B cell (primary cell): ENCODE measurements at regions not wholly inside any gene's neighbourhood (a gene's known extent, or its start where the extent isn't known, plus 50 kb on each side); places are given as distances from the start of the nearest gene placed in this dataset.

Experiments
- ATAC-seq: fragments of 200-7000 bp; cut with Tn5 transposase; one replicate; pipeline ENCODE4 v1.10.0; 2021; ENCODE audit warnings: low read depth, mild to moderate bottlenecking, moderate number of reproducible peaks, moderate library complexity
- CTCF ChIA-PET: fragments of 350-600 bp; sonication (Branson Sonifier 250); formaldehyde crosslinking; loops from one replicate; lab custom pipeline; 2021; ENCODE audit warnings: antibody characterized with exemption, inconsistent platforms; lab: Charles Lee
- POLR2A ChIA-PET: fragments of 350-600 bp; sonication (Branson Sonifier 250); formaldehyde crosslinking; loops from one replicate; lab custom pipeline; 2021; ENCODE audit warnings: antibody characterized with exemption; lab: Charles Lee
- DNase-seq: peaks from one replicate; pipeline ENCODE4 v3.0.0; 2013
- H2AFZ ChIP-seq: 2 replicates; pipeline ENCODE4 v1.6.1; 2012; ENCODE audit warnings: mild to moderate bottlenecking, low read depth, low read length; ENCODE audit not compliant: insufficient read depth, poor library complexity, severe bottlenecking
- H3K27ac ChIP-seq, 2 donors: 1 replicate in 1 of 2; 2 replicates in 1 of 2; pipeline ENCODE4 v1.5.1; 2012 to 2013; ENCODE audit warnings: low read length in 2 of 2, mild to moderate bottlenecking in 2 of 2, moderate library complexity in 1 of 2
- H3K27me3 ChIP-seq, 4 experiments: fragments of 200-600 bp in 1 of 4; sonication (generic) in 1 of 4; replicated peaks in 1 of 4; 1 replicate in 2 of 4; 2 replicates in 2 of 4; pipeline versions ENCODE4 v1.6.1 to v1.7.0; 2013 to 2016; ENCODE audit warnings: low read length in 3 of 4, mild to moderate bottlenecking in 2 of 4, mixed read lengths in 1 of 4, moderate library complexity in 1 of 4; ENCODE audit not compliant: insufficient read depth in 4 of 4, control insufficient read depth in 3 of 4; ENCODE audit errors: control extremely low read depth in 1 of 4
- H3K36me3 ChIP-seq, 2 experiments: replicated peaks in 1 of 2; 1 replicate in 1 of 2; 2 replicates in 1 of 2; pipeline versions ENCODE4 v1.6.1 to v1.7.1; 2013; ENCODE audit warnings: low read length in 1 of 2; ENCODE audit not compliant: insufficient read depth in 2 of 2, control insufficient read depth in 1 of 2; ENCODE audit errors: control extremely low read depth in 1 of 2, extremely low read depth in 1 of 2
- H3K4me1 ChIP-seq, 2 donors: fragments of 200-600 bp in 1 of 2; sonication (generic) in 1 of 2; 1 replicate in 1 of 2; 2 replicates in 1 of 2; pipeline versions ENCODE4 v1.5.1 to v1.6.1; 2013 to 2017; ENCODE audit warnings: low read length in 2 of 2; ENCODE audit not compliant: control insufficient read depth in 2 of 2, insufficient read depth in 2 of 2
- H3K4me2 ChIP-seq: replicated peaks from 2 replicates; pipeline ENCODE3; 2012; ENCODE audit warnings: mild to moderate bottlenecking, low read depth, low read length; ENCODE audit not compliant: poor library complexity, severe bottlenecking
- H3K4me3 ChIP-seq, 5 experiments: fragments of 200-600 bp in 1 of 5; sonication (generic) in 1 of 5; 1 replicate in 3 of 5; 2 replicates in 2 of 5; pipeline versions ENCODE4 v1.5.1 to v1.7.0; 2011 to 2016; ENCODE audit warnings: low read length in 4 of 5, mild to moderate bottlenecking in 4 of 5, low read depth in 2 of 5, control low read depth in 1 of 5, moderate library complexity in 1 of 5; ENCODE audit not compliant: insufficient read depth in 1 of 5; ENCODE audit errors: control extremely low read depth in 1 of 5, extremely low read depth in 1 of 5
- H3K79me2 ChIP-seq: fragments of 200-600 bp; sonication (generic); one replicate; pipeline ENCODE4 v1.6.0; 2016; ENCODE audit warnings: low read length; ENCODE audit not compliant: control insufficient read depth, insufficient read depth
- H3K9ac ChIP-seq: fragments of 200-600 bp; sonication (generic); 2 replicates; pipeline ENCODE4 v1.6.1; 2017; ENCODE audit warnings: mild to moderate bottlenecking, low read length, moderate library complexity
- H3K9me3 ChIP-seq, 3 donors: one replicate each; pipeline versions ENCODE4 v1.6.1 to v1.7.1; 2013; ENCODE audit warnings: low read length in 2 of 3; ENCODE audit not compliant: control insufficient read depth in 2 of 3, insufficient read depth in 1 of 3; ENCODE audit errors: control extremely low read depth in 1 of 3
- H4K20me1 ChIP-seq: 2 replicates; pipeline ENCODE4 v1.6.0; 2012; ENCODE audit warnings: mild to moderate bottlenecking, low read length; ENCODE audit not compliant: insufficient read depth, control insufficient read depth, poor library complexity, severe bottlenecking
- H3K27ac Mint-ChIP-seq: one replicate; pipeline ENCODE4 v1.8.0; 2021; ENCODE audit warnings: mixed read lengths
- H3K27me3 Mint-ChIP-seq: one replicate; pipeline ENCODE4 v1.8.0; 2021; ENCODE audit warnings: mixed read lengths
- H3K4me1 Mint-ChIP-seq: one replicate; pipeline ENCODE4 v1.8.0; 2021; ENCODE audit warnings: mixed read lengths
- H3K4me3 Mint-ChIP-seq: one replicate; pipeline ENCODE4 v1.8.0; 2021; ENCODE audit warnings: mixed read lengths
- H3K9me3 Mint-ChIP-seq: one replicate; pipeline ENCODE4 v1.8.0; 2022; ENCODE audit warnings: mixed read lengths; ENCODE audit not compliant: insufficient read depth
- EZH2 ChIP-seq: IDR thresholded peaks from 2 replicates; pipeline ENCODE4 v1.6.1; 2012; ENCODE audit warnings: borderline replicate concordance, low read depth, mild to moderate bottlenecking, moderate library complexity, low read length; ENCODE audit not compliant: insufficient read depth, poor library complexity, severe bottlenecking
- whole genome bisulfite sequencing: methylation state at CpG from one replicate; pipeline ENCODE4 v1.1.5; 2013; ENCODE audit warnings: missing lambda C conversion rate; ENCODE audit not compliant: insufficient coverage; 5-methylcytosine and 5-hydroxymethylcytosine counted together
- intact Hi-C: fragments of 100-400 bp; cut with micrococcal nuclease; formaldehyde crosslinking; loops from one replicate; pipeline ENCODE4 v1.10.0; 2022
- TF ChIP-seq, protein P1 (sequence below): fragments of 200-600 bp; IDR thresholded peaks from one replicate; pipeline ENCODE4 v1.8.0; 2022; ENCODE audit warnings: antibody characterized with exemption, mild to moderate bottlenecking

DNA sequence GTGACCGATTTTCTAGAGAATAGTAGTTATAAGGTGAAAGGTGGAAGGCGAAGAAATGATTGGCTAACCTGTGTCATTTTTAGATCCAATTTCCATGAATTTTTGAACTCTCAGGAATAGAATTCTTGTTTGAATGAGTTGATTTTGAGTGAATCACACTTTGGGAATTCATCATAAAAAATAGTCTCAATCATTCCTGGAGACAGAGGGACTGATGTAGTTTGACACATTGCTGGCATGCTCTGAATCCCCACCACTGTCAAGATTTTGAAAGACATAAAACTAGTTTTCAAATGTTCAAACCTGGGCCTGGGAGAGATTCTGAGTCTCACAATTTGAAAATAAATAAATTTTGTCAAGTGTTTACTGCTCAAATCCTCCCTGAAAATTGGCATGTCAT is 861.4 kb upstream of the RAG2 start:
- intact Hi-C loops: no loop called here
- no peak overlapping the region for H3K27ac Mint-ChIP-seq
- H3K4me3 Mint-ChIP-seq: no peak overlapping the region
- Histone ChIP-seq H3K9ac (no peak overlapping the region), H3K4me2 (no peak overlapping the region), H3K4me1 (no peaks in the 10 kb centered on the region), H3K27ac (no peak overlapping the region), H3K9me3 (no peaks in the 10 kb centered on the region), H3K4me3 (no peak overlapping the region), H2AFZ (no peak overlapping the region), H3K27me3 (no peaks in the 10 kb centered on the region), H3K36me3 (no peaks in the 10 kb centered on the region), H3K79me2 (no peaks in the 10 kb centered on the region), H4K20me1 (no peaks in the 10 kb centered on the region)
- CTCF ChIA-PET: no interaction called here
- POLR2A ChIA-PET: no interaction called here
- ATAC-seq (no peak), DNase-seq (no peak)
- WGBS: no CpG with 5 or more reads among the region's 2 CpGs
- peaks cover 3% of the 10 kb centered on the region for H3K9me3 Mint-ChIP-seq
- no peaks in the 10 kb centered on the region for H3K27me3 Mint-ChIP-seq
- TF ChIP-seq, protein P1, sequence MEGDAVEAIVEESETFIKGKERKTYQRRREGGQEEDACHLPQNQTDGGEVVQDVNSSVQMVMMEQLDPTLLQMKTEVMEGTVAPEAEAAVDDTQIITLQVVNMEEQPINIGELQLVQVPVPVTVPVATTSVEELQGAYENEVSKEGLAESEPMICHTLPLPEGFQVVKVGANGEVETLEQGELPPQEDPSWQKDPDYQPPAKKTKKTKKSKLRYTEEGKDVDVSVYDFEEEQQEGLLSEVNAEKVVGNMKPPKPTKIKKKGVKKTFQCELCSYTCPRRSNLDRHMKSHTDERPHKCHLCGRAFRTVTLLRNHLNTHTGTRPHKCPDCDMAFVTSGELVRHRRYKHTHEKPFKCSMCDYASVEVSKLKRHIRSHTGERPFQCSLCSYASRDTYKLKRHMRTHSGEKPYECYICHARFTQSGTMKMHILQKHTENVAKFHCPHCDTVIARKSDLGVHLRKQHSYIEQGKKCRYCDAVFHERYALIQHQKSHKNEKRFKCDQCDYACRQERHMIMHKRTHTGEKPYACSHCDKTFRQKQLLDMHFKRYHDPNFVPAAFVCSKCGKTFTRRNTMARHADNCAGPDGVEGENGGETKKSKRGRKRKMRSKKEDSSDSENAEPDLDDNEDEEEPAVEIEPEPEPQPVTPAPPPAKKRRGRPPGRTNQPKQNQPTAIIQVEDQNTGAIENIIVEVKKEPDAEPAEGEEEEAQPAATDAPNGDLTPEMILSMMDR: no peak
- no peak for TF ChIP-seq EZH2
- no peaks in the 10 kb centered on the region for H3K4me1 Mint-ChIP-seq

GRCh38 chr11:37456746-37457145 is 858.7 kb upstream of the RAG2 start:
- H3K4me3 Mint-ChIP-seq: no peak overlapping the region
- ATAC-seq: no peak
- no peak overlapping the region for H3K4me2 ChIP-seq
- no peak overlapping the region for H2AFZ ChIP-seq
- H3K36me3 ChIP-seq: no peaks in the 10 kb centered on the region
- H3K9ac ChIP-seq: no peak overlapping the region
- ChIA-PET POLR2A (no interaction called here), CTCF (no interaction called here)
- DNase-seq: no peak
- no peak overlapping the region for H3K4me3 ChIP-seq
- no peaks in the 10 kb centered on the region for H3K79me2 ChIP-seq
- H3K4me1 Mint-ChIP-seq: no peaks in the 10 kb centered on the region
- H3K27me3 ChIP-seq: no peaks in the 10 kb centered on the region
- intact Hi-C loops: no loop called here
- no peaks in the 10 kb centered on the region for H3K4me1 ChIP-seq
- no CpG with 5 or more reads among the region's 1 CpG for WGBS
- H3K27ac ChIP-seq: no peak overlapping the region
- no peaks in the 10 kb centered on the region for H4K20me1 ChIP-seq
- no peak overlapping the region for H3K27ac Mint-ChIP-seq
- no peak for TF ChIP-seq EZH2
- TF ChIP-seq, protein P1: no peak
- H3K27me3 Mint-ChIP-seq: no peaks in the 10 kb centered on the region
- peaks cover 3% of the 10 kb centered on the region for H3K9me3 Mint-ChIP-seq
- H3K9me3 ChIP-seq: no peaks in the 10 kb centered on the region
